Panc1 (cell line): ENCODE measurements at regions not wholly inside any gene's neighbourhood (a gene's known extent, or its start where the extent isn't known, plus 50 kb on each side); places are given as distances from the start of the nearest gene placed in this dataset.

Experiments used
- CTCF ChIP-seq: fragments of 450-650 bp; IDR thresholded peaks from 2 replicates; pipeline ENCODE4 v1.5.1; 2017; ENCODE audit warnings: mild to moderate bottlenecking
- POLR2AphosphoS5 ChIP-seq: IDR thresholded peaks from 2 replicates; pipeline ENCODE4 v1.6.1; 2012; ENCODE audit warnings: mild to moderate bottlenecking, low read depth, low read length, moderate library complexity
- REST ChIP-seq, 2 experiments: IDR thresholded peaks; 2 replicates each; pipeline ENCODE4 v1.6.1; 2011 to 2012; ENCODE audit warnings: low read depth in 2 of 2, control low read depth in 1 of 2, low read length in 1 of 2, mild to moderate bottlenecking in 1 of 2, moderate library complexity in 1 of 2; ENCODE audit not compliant: insufficient read depth in 1 of 2
- SIN3A ChIP-seq: IDR thresholded peaks from 2 replicates; pipeline ENCODE4 v1.6.1; 2012; ENCODE audit warnings: low read depth, mild to moderate bottlenecking, low read length, moderate library complexity, borderline replicate concordance; ENCODE audit not compliant: insufficient read depth
- TCF7L2 ChIP-seq: IDR thresholded peaks from 2 replicates; pipeline ENCODE4 v1.6.1; 2011; ENCODE audit warnings: mild to moderate bottlenecking, low read depth, low read length, inconsistent platforms

GRCh38 chr18:40464032-40464431 is 1491.0 kb upstream of the PIK3C3 start:
- TF ChIP-seq CTCF (no peak), SIN3A (no peak), POLR2AphosphoS5 (no peak), REST (IDR thresholded peaks at IDR 0.05; ENCODE audit: insufficient read depth in 1 of 2, low read depth in 2 of 2, low read length in 1 of 2) (no peak), TCF7L2 (no peak)
